Endothelial cell (in vitro differentiated cells): ENCODE measurements at regions not wholly inside any gene's neighbourhood (a gene's known extent, or its start where the extent isn't known, plus 50 kb on each side); places are given as distances from the start of the nearest gene placed in this dataset.

Experiments used
- DNase-seq: peaks from one replicate; pipeline ENCODE4 v3.0.0; 2021; ENCODE audit warnings: low spot score
- H3K27ac Mint-ChIP-seq: one replicate; pipeline ENCODE4 v1.8.0; 2021; ENCODE audit warnings: mixed read lengths, inconsistent platforms; ENCODE audit not compliant: unreplicated experiment
- H3K27me3 Mint-ChIP-seq: one replicate; pipeline ENCODE4 v1.8.0; 2021; ENCODE audit warnings: mild to moderate bottlenecking, moderate library complexity, mixed read lengths, inconsistent platforms; ENCODE audit not compliant: unreplicated experiment
- H3K36me3 Mint-ChIP-seq: one replicate; pipeline ENCODE4 v1.8.0; 2021; ENCODE audit warnings: mild to moderate bottlenecking, low read depth, mixed read lengths, inconsistent platforms; ENCODE audit not compliant: unreplicated experiment
- H3K4me1 Mint-ChIP-seq: one replicate; pipeline ENCODE4 v1.8.0; 2021; ENCODE audit warnings: mild to moderate bottlenecking, mixed read lengths, inconsistent platforms; ENCODE audit not compliant: unreplicated experiment
- H3K4me3 Mint-ChIP-seq: one replicate; pipeline ENCODE4 v1.8.0; 2021; ENCODE audit warnings: mild to moderate bottlenecking, mixed read lengths, inconsistent platforms; ENCODE audit not compliant: unreplicated experiment
- H3K9me3 Mint-ChIP-seq: one replicate; pipeline ENCODE4 v1.8.0; 2021; ENCODE audit warnings: mixed read lengths, inconsistent platforms; ENCODE audit not compliant: unreplicated experiment
- TF ChIP-seq, protein P1 (sequence below): fragments of 200-600 bp; sonication (generic); IDR thresholded peaks from one replicate; pipeline ENCODE4 v1.5.0; 2021; ENCODE audit warnings: antibody characterized with exemption; ENCODE audit not compliant: unreplicated experiment

DNA sequence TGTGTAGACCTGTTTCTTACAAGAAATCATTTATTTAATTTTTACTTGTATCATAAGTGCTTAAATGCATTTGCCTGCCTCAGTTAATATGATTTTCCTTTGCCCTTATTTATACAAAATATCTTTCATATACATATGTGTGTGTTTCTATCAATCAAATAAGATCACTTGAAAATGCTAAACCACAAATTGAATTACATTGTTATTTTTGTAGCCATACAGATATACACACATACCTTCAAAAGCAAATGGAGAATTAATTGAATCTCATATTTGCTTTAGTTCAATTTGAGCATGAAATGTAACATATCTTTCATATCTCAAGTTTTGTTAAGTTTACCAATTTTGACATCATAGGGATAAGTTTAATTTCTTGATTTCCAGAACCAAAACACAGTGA is 755.8 kb upstream of the PIK3C3 start:
- DNase-seq: no peak
- H3K27ac Mint-ChIP-seq: no peak overlapping the region
- no peak overlapping the region for H3K4me3 Mint-ChIP-seq
- no peaks in the 10 kb centered on the region for H3K36me3 Mint-ChIP-seq
- TF ChIP-seq, protein P1, sequence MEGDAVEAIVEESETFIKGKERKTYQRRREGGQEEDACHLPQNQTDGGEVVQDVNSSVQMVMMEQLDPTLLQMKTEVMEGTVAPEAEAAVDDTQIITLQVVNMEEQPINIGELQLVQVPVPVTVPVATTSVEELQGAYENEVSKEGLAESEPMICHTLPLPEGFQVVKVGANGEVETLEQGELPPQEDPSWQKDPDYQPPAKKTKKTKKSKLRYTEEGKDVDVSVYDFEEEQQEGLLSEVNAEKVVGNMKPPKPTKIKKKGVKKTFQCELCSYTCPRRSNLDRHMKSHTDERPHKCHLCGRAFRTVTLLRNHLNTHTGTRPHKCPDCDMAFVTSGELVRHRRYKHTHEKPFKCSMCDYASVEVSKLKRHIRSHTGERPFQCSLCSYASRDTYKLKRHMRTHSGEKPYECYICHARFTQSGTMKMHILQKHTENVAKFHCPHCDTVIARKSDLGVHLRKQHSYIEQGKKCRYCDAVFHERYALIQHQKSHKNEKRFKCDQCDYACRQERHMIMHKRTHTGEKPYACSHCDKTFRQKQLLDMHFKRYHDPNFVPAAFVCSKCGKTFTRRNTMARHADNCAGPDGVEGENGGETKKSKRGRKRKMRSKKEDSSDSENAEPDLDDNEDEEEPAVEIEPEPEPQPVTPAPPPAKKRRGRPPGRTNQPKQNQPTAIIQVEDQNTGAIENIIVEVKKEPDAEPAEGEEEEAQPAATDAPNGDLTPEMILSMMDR: no peak
- no peaks in the 10 kb centered on the region for H3K4me1 Mint-ChIP-seq
- H3K9me3 Mint-ChIP-seq: no peaks in the 10 kb centered on the region
- no peaks in the 10 kb centered on the region for H3K27me3 Mint-ChIP-seq

GRCh38 chr18:41197967-41198366 is 757.1 kb upstream of the PIK3C3 start:
- Mint-ChIP-seq H3K4me3 (no peak overlapping the region), H3K4me1 (no peaks in the 10 kb centered on the region), H3K27ac (no peak overlapping the region), H3K36me3 (no peaks in the 10 kb centered on the region), H3K9me3 (no peaks in the 10 kb centered on the region), H3K27me3 (no peaks in the 10 kb centered on the region)
- no peak for DNase-seq
- TF ChIP-seq, protein P1: no peak

DNA sequence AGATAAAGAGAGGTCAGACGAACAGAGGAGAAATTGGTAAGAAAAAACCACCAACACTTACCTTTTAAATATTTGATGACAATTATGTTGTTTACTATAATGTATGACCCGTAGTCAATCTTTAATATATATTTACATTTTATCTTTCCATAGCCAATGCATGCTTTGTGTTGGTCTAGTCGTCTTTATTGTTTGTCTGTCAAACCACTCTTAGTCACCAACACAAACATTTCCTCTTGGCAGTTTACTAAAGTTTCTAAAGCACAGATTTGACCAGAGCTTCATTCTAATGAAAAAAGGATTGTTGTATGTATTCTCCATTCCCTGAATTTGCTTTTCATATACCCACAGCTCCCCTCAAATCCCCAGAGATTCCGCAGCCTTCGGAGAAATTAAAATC is 784.7 kb upstream of the PIK3C3 start:
- no peaks in the 10 kb centered on the region for H3K36me3 Mint-ChIP-seq
- H3K27ac Mint-ChIP-seq: no peak overlapping the region
- no peak overlapping the region for H3K4me3 Mint-ChIP-seq
- H3K4me1 Mint-ChIP-seq: no peaks in the 10 kb centered on the region
- TF ChIP-seq, protein P1: no peak
- H3K27me3 Mint-ChIP-seq: no peaks in the 10 kb centered on the region
- no peaks in the 10 kb centered on the region for H3K9me3 Mint-ChIP-seq
- no peak for DNase-seq

DNA sequence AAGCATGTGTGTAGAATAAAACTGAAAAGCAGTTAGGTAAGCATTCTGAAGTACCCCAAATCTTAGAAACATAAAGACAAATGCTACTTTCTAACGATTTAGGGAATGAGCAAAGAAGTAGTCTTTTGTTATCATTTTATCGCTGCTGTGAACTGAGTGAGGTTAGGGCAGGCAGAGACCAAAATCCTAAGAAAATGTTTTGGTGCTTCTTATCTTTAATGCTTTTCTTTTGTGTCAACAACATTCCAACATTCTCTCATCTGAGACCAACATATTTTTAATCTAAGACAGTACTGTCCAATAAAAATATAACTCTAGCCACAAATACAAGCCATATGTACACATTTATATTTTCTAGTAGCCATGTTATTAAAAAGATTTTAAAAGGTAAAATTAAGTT is 789.4 kb upstream of the PIK3C3 start:
- TF ChIP-seq, protein P1: no peak
- no peak overlapping the region for H3K4me3 Mint-ChIP-seq
- H3K4me1 Mint-ChIP-seq: no peaks in the 10 kb centered on the region
- H3K27ac Mint-ChIP-seq: no peak overlapping the region
- no peaks in the 10 kb centered on the region for H3K9me3 Mint-ChIP-seq
- H3K36me3 Mint-ChIP-seq: no peaks in the 10 kb centered on the region
- no peak for DNase-seq
- H3K27me3 Mint-ChIP-seq: no peaks in the 10 kb centered on the region

GRCh38 chr18:41162781-41163180 is 792.3 kb upstream of the PIK3C3 start:
- H3K27ac Mint-ChIP-seq: no peak overlapping the region
- no peaks in the 10 kb centered on the region for H3K36me3 Mint-ChIP-seq
- TF ChIP-seq, protein P1: no peak
- no peaks in the 10 kb centered on the region for H3K4me1 Mint-ChIP-seq
- no peak for DNase-seq
- H3K9me3 Mint-ChIP-seq: no peaks in the 10 kb centered on the region
- H3K27me3 Mint-ChIP-seq: no peaks in the 10 kb centered on the region
- no peak overlapping the region for H3K4me3 Mint-ChIP-seq
